Kidney glomerular epithelial cell (primary cell): ENCODE measurements at regions not wholly inside any gene's neighbourhood (a gene's known extent, or its start where the extent isn't known, plus 50 kb on each side); places are given as distances from the start of the nearest gene placed in this dataset.
"Not testable (repeated sequence)": the region's sequence is repeated elsewhere in the genome, so short reads cannot be mapped to it uniquely, and the experiment has no call there.

ENCODE experiments used
- DNase-seq: peaks from one replicate; lab custom pipeline; 2025; lab: John Stamatoyannopoulos, UW

DNA sequence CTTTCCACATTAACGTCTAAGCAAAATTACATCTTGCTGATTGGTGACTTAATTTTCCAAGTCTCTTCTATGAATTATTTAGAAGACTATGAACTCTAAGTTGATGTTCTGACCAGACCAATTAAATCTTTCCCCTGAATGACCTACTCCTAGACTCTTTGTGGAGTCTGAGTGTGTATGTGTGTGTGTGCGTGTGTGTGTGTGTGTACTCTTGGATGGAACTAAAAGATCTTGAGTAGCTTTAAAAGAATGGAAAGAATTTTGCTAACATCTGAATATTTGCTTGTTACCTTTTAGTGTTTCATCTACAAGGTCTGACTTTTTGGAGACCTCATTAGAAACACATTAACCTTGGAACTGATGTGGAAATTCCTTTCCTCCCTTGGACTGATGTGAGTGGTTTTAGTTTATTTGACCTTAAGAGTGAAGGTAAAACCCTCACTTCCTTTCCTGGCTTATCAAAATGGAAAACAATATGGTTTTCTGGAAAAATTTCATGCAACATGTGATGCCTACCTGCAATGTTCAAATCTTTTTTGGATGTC is 257.1 kb downstream of the GATA3 start:
- peak; percentile 67 for DNase-seq

DNA sequence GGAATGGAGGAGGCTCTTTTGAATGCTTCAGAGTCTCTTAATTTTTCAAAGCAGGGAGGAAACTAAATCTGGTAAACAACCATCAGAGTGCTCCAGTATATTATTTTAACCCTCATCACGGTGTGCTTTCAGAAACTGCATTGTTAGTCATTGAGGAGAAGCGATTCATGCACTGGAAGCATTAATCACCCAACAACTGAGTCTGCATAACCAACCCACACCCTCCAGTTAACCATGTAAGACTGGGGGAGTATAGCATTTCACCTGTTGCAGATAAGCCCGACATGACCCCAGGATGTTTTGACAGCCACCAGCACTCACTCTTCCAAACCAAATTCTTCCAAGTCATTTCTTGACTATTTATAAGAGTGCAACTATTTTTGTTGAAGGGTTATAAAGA is 257.6 kb downstream of the GATA3 start:
- peak; percentile 76 for DNase-seq

DNA sequence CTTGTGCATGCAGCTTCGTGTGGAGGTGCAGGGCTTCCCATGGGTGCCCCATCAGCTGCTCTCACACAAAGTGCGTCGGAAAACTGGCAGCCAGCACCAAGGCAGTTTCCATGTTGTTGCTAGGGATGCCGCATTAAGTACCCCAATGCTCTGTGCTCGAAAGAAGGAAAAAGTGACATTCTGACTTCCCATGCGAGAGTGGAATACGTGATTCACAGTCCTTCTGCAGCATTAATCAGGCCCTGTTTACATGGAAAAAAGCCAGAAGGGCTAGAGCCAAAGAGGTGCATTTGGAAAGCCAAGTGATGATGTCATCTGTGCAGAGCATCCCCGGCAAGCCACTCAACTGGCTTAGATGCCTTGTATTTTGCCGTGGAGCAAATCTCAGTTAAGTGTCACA is 258.3 kb downstream of the GATA3 start:
- no peak for DNase-seq

DNA sequence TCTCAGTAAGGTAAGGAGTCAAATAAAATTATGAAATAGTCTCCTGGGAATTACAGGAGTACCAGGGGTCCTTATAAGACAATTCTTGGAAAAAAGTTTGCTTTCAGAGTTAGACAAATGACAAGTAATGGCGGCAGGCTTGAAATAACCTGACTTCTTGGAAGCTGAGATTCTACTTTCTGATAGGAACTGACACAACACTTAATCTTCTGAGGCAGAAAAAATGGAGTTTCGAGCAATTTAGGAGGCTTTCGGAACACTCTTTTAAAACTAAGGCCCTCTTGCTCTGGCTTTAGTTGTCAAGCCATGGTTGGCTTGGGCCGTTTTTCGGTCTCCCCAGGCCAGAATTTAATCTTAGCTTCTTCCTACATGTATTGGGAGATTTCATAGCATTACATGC is 260.0 kb downstream of the GATA3 start:
- no peak for DNase-seq

DNA sequence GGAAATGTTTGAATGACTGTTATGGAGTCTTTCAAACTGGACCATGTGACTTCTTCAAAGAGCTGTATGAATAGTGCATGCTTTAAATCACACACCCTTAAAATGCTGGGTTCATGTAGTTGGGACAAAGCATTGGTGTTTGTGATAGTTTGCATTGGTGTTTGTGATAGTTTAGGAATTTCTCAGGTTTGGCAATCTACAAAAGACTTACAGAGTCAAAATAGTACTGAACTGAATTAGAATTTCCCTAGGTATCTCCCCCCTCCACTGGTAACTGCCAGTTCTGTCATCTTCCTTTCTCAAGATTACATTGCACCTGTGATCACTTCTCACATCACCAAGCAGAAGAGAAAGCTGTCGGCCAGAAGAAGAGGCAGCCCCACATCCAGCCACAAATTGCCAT is 261.1 kb downstream of the GATA3 start:
- no peak for DNase-seq

DNA sequence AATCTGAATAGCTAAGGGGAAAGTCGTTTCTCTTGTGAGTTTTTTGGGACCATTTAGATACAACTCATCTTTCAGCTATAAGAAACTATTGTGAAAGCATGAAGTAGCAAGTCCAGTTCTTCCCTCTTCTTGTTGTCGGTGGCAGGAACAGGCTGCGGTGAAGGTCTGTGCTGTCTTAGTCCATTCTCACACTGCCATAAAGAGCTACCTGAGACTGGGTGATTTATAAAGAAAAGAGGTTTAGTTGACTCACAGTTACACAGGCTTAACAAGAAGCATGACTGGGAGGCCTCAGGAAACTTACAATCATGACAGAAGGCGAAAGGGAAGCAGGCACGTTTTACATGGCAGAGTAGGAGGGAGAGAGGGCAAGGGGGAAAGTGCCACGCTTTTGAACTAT is 261.8 kb downstream of the GATA3 start:
- DNase-seq = no peak

DNA sequence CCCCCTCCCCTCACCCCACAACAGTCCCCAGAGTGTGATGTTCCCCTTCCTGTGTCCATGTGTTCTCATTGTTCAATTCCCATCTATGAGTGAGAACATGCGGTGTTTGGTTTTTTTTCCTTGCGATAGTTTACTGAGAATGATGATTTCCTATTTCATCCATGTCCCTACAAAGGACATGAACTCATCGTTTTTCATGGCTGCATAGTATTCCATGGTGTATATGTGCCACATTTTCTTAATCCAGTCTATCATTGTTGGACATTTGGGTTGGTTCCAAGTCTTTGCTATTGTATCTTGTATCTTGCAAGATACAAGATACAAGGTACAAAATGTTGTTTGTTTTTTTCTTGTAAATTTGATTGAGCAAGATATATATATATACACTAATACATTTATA is 263.9 kb downstream of the GATA3 start:
- not testable (repeated sequence) for DNase-seq

DNA sequence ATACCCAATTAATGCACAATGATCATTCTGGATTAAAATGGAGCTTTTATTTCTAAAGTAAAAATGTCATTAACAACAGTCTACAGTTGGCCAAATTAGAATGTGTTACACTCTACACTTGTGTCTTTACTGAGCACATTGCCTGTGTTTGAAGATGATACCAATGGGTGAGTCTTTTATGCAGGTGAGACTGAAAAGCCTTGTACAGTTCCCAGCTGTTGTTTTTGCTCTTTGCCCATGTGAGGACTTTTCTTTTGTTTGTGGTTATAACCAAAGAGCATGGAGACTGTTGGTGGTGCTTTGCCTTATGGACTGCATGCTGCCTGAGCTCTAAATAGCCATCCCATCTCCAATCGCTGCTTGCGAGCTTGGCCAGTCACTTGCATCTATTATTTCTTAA is 264.5 kb downstream of the GATA3 start:
- DNase-seq = no peak

DNA sequence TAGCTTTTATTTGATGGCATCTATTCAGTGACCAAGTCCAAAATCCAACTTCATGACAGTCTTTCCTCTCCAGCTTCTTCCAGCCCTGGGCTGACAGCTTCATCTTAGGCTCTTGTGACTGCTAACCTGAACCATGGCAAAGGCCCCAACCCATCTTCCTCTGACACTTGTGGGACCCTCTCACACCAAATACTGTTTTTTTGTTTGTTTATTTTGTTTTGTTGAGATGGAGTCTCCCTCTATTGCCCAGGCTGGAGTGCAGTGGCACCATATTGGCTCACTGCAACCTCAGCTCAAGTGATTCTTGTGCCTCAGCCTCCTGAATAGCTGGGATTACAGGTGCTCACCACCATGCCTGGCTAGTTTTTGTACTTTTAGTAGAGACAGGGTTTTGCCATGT is 265.2 kb downstream of the GATA3 start:
- no peak for DNase-seq

DNA sequence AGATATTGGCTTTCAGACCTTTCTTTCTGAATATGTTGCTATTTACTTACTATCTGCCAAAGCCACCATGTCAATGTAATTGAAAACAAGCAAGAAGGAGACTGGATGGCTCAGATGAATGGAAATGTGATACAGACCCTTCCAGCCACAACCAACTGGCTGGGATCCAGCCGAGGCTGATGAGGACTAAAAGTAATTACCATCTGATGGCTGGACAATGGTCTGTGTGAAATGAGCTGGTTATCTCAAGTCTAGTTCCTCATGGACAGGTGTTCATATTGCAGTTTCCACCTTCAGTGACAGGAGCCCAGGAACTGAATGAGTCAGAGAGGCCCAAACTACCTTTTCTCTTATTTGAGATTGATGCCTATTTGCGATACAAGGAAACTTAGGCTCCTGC is 267.5 kb downstream of the GATA3 start:
- DNase-seq = no peak

DNA sequence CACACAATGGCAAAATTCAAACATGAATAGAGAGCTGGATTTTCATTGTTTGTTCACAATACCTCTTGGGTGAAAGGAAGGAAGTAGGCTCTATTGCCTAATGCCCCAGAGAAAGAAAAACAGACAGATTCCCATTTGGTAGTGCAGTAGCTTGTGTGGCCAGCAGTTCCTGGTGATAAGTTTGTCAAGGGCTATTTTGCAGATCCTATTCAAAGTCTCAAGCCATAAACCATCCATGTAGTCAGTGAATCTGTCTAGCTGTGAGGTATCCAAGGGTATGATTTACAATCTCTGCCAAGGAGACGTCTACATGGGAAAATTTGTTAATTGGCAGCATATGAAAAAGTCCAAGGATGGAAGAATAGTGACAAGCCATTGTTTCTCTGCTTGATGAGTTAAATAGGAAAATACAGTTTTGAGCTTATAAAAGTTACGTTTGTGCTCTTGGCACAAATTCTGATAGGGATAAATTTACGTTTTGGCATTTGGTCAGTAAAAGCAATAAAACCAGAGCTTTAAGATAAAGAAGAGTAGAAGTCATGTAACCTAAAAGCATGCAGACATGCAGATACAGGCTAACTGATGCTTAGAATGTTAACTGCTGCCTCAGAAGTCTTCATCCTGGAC is 269.1 kb downstream of the GATA3 start:
- DNase-seq = no peak

DNA sequence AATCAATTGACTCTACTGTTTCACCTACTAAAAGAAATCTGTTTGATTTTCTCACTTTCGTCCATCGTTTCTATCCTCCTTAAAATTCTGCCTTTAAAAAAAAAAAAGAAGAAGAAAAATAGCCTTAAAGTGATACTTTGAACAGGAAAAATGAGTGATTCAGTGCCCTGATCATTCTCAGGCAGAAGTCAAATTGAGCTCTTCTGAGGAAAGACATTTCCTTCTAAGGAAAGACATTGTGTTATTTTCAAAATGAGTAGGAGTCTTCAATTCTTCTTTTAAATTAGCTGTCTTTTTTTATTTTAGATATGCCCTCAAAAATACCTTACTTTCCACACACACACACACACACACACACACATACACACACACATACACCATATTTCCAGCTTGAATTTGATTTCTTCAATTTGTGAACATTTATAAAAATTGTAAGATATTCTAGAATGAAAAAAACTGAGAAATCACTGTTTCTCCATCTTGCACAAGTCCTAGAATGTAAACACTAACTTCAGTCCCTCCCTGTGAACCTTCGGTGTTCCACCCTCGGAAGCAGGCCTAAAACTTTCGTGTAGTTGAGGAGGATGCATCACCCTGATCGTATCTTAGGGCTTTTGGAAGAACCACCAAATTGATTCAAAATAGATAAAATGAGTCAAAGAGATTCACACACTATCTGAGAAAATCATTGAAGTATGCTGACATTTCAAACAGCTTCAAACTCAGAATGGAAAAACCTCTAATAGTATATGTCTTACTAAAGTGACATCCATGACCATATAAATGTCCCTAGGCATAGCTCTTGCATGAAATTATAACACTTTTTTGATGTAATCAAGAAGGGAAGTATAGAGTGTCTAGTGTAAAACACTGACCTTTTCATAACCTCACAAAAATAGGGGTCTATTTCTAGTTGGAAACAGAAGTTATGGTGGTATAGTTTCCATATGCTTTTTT is 270.8 kb downstream of the GATA3 start:
- DNase-seq = no peak

DNA sequence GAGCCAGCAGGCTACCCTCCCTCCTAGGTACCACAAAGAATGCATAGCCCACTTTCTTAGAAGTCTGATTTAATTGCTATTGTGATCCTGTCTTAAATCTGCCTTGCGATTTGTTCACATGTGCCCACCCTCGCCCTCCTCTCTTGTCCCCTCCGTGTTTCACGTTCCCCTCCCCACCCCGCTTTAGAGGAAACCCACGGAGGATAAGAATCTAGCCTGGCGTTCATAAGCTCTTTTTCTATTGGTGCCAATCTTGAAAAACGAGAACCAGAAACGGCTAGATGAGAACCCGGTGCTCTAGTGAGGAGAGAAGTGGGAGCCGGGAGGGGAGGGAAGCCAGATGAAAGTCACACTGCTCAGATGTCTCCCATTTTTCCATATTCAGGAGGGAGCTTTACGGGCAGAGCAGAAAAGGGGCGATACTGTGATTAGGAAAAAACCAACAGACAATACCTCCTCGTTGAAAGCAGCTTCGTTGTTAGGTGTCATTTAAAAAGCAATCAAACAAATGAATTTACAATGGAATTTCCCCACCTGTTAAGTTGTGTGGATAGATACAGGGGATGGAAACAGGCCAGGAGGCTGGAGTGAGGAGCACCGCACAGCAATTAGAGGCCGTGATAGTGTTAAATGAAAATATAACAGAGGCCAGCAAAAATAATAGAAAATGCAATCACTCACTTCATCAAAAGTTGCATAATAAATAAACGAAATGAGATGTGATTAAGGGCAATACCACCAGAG is 272.1 kb downstream of the GATA3 start:
- DNase-seq = no peak

DNA sequence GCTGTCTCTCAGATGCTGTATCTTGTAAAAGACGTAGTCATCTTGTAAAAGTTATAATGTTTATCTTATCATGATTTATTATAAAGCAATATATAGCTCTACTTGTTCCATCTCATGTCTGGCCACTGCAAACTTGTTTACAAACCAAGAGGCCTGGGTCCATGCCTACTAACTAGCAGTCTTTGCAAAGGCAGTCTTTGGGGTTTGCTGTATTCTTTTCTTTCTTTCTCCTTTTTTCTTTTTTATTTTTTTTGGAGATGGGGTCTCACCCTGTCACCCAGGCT is 272.6 kb downstream of the GATA3 start:
- DNase-seq = no peak

DNA sequence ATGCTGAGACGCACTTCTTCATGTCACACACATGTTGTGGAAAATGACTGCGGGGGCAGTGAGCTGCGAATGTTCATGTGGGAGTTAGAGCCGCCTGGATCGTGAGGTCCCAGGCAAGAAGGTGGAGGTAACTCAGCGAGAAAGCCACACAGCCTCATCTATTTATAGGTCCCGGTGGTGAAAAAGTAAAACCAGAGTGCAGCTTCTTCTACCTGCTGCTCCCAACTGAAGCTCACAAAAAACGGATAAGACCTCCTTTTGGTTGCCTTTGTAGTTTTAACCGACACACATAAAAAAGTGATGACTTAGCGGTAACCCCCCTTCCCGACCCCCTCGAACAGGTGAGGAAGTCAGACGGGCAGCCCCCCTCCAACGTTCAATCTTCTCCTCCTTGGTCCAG is 276.9 kb downstream of the GATA3 start:
- DNase-seq = no peak

DNA sequence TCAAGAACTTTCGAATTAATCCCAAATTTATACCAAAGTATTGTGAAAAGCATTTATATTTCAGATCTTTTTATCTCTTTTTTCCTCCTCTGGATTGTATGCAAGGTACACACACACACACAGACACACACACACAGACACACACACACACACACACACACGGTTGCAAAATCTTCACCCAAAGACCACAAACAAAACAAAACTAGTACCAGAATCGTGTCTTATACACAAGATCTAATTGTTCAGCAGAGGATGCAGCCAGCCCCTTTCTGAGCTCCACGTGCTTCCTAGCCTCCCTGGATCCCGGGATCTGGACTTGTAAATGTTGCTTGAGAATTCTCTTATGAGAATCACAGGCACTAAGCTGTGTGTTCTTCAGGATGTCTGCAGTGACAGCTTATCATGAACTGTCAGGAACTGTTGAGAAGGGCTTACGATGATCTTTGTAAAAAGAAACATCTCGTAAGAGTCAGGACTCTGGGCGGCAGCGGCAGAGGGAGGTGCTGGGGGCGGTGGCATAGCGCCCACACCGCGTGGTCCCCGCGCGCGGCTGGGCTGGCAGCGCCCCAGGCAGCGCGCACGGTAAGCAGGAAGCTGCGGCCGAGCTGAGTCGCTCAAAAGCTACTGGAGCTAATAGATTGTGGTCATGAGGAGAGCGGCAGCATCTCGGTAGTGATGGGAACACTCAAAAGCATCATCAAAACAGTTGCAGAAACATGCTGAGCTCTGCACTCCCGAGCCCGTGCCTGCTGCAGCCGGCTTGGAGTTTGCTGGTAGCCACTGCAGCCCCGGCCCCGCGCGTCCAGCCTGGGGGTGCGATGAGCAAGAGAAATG is 277.6 kb downstream of the GATA3 start:
- peak; percentile 55 for DNase-seq

DNA sequence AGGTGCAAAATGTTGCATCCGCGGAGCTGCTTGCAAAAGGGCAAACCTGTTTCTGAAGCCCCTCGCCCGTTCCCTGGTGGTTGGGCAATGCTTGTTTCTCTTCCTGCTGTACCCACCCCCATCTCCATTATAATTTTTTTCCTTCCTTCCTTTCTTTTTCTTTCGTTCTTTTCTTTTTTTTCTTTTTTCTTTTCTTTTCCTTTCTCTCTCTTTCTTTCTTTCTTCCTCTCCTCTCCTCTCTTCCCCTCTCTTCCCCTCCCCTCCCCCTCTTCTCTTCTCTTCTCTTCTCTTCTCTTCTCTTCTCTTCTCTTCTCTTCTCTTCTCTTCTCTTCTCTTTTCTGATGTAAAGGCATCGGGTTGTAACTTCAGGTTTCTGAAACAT is 278.2 kb downstream of the GATA3 start:
- DNase-seq = no peak

DNA sequence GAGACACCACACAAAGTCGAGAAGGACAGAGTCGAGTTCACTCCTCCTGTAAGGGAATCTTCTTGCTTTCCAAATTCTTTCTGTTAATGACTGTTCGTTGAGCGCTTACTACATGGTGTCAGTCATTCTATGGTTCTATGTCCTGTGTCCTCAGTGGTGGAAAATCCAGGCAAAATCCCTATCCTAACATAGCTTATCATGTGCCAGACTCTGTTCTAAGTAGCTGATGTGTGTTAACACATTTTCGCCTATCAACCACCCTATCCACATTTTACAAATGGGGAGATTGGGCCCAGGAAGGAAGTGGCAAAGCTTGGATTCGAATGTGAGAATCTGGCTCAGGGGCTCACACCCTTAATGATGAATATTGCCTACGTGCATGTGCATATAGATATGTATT is 280.1 kb downstream of the GATA3 start:
- DNase-seq = no peak

DNA sequence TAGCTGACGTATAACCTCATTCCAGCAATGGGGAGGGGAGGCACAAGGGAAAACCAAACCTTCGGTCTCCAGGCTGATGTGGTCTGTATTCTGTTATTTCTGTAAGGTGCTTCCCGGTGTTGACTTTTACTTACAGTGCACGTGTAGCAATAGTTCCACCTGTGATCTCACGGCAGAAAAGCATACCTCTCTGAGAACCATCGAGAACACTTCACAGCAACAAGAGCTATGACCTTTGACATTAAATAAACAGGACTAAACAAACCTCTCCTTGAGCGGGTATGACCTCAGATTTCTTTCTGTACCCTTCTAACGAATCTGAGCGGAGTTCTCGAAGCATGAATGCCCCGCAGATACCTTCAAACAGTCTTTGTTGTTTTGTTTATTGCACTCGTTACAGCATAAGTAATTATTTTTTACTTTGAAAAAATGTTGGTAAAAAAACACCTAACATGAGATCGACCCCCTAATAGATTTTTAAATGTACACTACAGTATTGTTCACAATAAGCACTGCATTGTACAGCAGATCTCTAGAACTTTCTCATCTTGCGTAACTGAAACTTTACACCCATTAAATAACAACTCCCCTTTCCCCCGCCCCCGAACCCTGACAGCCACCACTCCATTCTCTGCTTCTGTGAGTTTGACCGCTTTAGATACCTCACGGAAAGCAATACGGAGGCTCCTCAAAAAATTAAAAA is 282.3 kb downstream of the GATA3 start:
- DNase-seq = no peak

DNA sequence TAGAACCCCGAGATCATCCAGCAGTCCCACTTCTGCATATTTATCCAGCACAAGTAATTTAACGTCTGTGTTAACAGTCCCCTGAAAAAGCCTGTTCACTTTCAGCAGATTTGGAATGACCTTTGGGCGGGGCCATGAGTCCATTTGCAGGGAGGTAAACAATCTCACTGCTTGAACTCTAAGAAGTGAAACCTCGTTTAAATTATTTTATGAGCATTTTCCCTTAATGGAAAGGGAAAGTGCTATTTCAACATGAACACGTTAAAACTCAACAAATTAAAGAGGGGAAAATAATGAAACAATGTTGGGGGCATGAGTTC is 282.8 kb downstream of the GATA3 start:
- DNase-seq = no peak

DNA sequence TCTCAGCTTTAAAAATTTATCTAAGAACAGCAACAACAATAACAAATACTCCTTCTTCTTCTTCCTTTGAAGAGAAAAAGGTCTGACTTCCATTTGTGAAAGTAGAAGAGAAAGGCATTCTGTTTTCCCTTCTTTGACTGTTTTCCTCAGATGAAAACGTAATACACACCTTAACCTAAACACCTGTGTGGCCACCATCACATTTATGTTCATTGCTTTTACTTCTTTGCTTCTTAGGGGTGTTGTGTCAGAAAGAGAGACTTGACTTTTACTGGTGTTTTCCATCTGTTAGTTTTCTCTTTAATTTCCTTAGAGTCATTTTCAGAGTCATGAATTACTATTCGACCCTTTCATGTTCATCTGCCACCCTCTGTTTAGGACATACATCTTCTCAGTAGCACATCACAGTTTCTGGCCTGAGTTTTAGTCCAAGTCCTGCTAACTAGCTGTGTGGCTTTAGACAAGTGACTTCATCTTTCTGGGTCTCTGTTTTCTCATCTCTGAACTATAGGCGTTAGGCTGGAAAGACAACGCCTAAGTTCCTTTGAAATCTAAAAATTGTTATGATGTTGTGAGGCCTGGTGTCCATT is 283.8 kb downstream of the GATA3 start:
- DNase-seq = no peak
